HEK293T (cell line): ENCODE measurements at regions not wholly inside any gene's neighbourhood (a gene's known extent, or its start where the extent isn't known, plus 50 kb on each side); places are given as distances from the start of the nearest gene placed in this dataset.

Experiments used
- FOXM1 ChIP-seq: fragments of 450-650 bp; IDR thresholded peaks from 2 replicates; pipeline ENCODE4 v1.6.1; 2017; ENCODE audit warnings: mild to moderate bottlenecking, borderline replicate concordance
- SP1 ChIP-seq: fragments of 450-650 bp; IDR thresholded peaks from 2 replicates; pipeline ENCODE4 v1.6.1; 2017

DNA sequence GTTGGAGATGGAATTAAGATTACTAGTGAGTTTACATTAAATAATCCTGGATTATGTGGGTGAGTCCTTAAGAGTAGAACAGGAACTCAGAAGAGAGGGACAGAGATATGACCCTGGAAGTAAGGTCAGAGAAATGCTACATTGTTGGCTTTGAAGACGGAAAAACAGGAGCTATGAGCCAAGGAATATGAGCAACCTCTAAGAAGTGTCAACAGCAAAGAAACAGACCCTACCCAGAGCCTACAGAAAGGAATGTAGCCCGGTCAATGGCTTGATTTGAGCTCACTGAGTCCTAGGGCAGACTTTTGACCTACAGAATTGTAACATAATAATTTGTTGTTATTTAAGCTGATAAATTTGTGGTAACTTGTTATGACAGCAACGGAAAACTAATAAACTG, 304.9 kb downstream of the IPMK start:
- TF ChIP-seq FOXM1, result no peak
- no peak for TF ChIP-seq SP1
